H9 (cell line): ENCODE measurements at regions not wholly inside any gene's neighbourhood (a gene's known extent, or its start where the extent isn't known, plus 50 kb on each side); places are given as distances from the start of the nearest gene placed in this dataset.

Experiments
- DNase-seq: peaks from one replicate; pipeline ENCODE4 v3.0.0-alpha.2; 2017
- H2AFZ ChIP-seq: one replicate; pipeline ENCODE4 v1.6.1; 2013; ENCODE audit warnings: mild to moderate bottlenecking, low read length, control low read depth, moderate library complexity
- H2AK5ac ChIP-seq: 2 replicates; pipeline ENCODE4 v1.6.1; 2013; ENCODE audit warnings: low read length, control low read depth, mixed read lengths; ENCODE audit not compliant: insufficient read length
- H2BK120ac ChIP-seq: one replicate; pipeline ENCODE4 v1.6.1; 2013; ENCODE audit warnings: low read depth, mild to moderate bottlenecking, low read length, control low read depth, inconsistent platforms; ENCODE audit not compliant: poor library complexity, severe bottlenecking
- H2BK12ac ChIP-seq: 2 replicates; pipeline ENCODE4 v1.6.1; 2013; ENCODE audit warnings: low read length, control low read depth, mixed read lengths, low read depth; ENCODE audit not compliant: insufficient read length
- H2BK15ac ChIP-seq: 2 replicates; pipeline ENCODE4 v1.6.1; 2013; ENCODE audit warnings: low read depth, low read length, control low read depth
- H2BK20ac ChIP-seq: one replicate; pipeline ENCODE4 v1.6.1; 2013; ENCODE audit warnings: low read depth, mild to moderate bottlenecking, low read length, control low read depth, inconsistent platforms; ENCODE audit not compliant: poor library complexity, severe bottlenecking
- H2BK5ac ChIP-seq: 2 replicates; pipeline ENCODE4 v1.6.1; 2013; ENCODE audit warnings: low read length, control low read depth, mixed read lengths; ENCODE audit not compliant: insufficient read length
- H3K14ac ChIP-seq: 2 replicates; pipeline ENCODE4 v1.6.1; 2013; ENCODE audit warnings: low read length, control low read depth; ENCODE audit not compliant: insufficient read depth
- H3K18ac ChIP-seq: 2 replicates; pipeline ENCODE4 v1.6.1; 2013; ENCODE audit warnings: low read depth, mild to moderate bottlenecking, mixed read lengths, low read length, control low read depth; ENCODE audit not compliant: insufficient read length
- H3K23ac ChIP-seq: 2 replicates; pipeline ENCODE4 v1.6.1; 2013; ENCODE audit warnings: low read length, control low read depth, mixed read lengths, low read depth; ENCODE audit not compliant: insufficient read length
- H3K23me2 ChIP-seq: 2 replicates; pipeline ENCODE4 v1.6.1; 2013; ENCODE audit warnings: low read depth, mild to moderate bottlenecking, mixed read lengths, low read length, control low read depth; ENCODE audit not compliant: insufficient read length, poor library complexity, severe bottlenecking
- H3K27ac ChIP-seq: 2 replicates; pipeline ENCODE4 v1.5.1; 2013; ENCODE audit warnings: low read length, control low read depth, mixed read lengths, low read depth; ENCODE audit not compliant: insufficient read length
- H3K27me3 ChIP-seq: 2 replicates; pipeline ENCODE4 v1.6.1; 2013; ENCODE audit warnings: low read length, control low read depth, inconsistent platforms; ENCODE audit not compliant: insufficient read depth
- H3K4ac ChIP-seq: 2 replicates; pipeline ENCODE4 v1.6.1; 2013; ENCODE audit warnings: low read depth, mild to moderate bottlenecking, control low read depth, inconsistent platforms, low read length, moderate library complexity
- H3K4me1 ChIP-seq: 2 replicates; pipeline ENCODE4 v1.6.1; 2013; ENCODE audit warnings: low read length, control low read depth, inconsistent platforms; ENCODE audit not compliant: insufficient read depth
- H3K4me2 ChIP-seq: 2 replicates; pipeline ENCODE4 v1.6.1; 2013; ENCODE audit warnings: low read length, control low read depth, mixed read lengths; ENCODE audit not compliant: insufficient read length, insufficient read depth
- H3K56ac ChIP-seq: 2 replicates; pipeline ENCODE4 v1.6.1; 2013; ENCODE audit warnings: low read depth, mild to moderate bottlenecking, mixed read lengths, low read length, control low read depth; ENCODE audit not compliant: insufficient read length
- H3K79me1 ChIP-seq: 2 replicates; pipeline ENCODE4 v1.6.1; 2013; ENCODE audit warnings: low read depth, mild to moderate bottlenecking, moderate library complexity, low read length, control low read depth, inconsistent platforms; ENCODE audit not compliant: insufficient read depth, poor library complexity, severe bottlenecking
- H3K79me2 ChIP-seq: 2 replicates; pipeline ENCODE4 v1.6.1; 2013; ENCODE audit warnings: low read length, control low read depth, inconsistent platforms; ENCODE audit not compliant: insufficient read depth
- H3K9ac ChIP-seq: 2 replicates; pipeline ENCODE4 v1.6.1; 2013; ENCODE audit warnings: low read length, control low read depth, mixed read lengths; ENCODE audit not compliant: insufficient read length; ENCODE audit errors: extremely low read depth
- H3K9me3 ChIP-seq: one replicate; pipeline ENCODE4 v1.6.1; 2013; ENCODE audit warnings: low read depth, low read length, inconsistent platforms; ENCODE audit not compliant: control insufficient read depth
- H3T11ph ChIP-seq: one replicate; pipeline ENCODE4 v1.6.1; 2013; ENCODE audit warnings: mild to moderate bottlenecking, low read length, control low read depth, inconsistent platforms
- H4K20me1 ChIP-seq: one replicate; pipeline ENCODE4 v1.6.1; 2013; ENCODE audit not compliant: control insufficient read depth, insufficient read length, insufficient read depth
- H4K5ac ChIP-seq: 2 replicates; pipeline ENCODE4 v1.6.1; 2013; ENCODE audit warnings: low read depth, mild to moderate bottlenecking, mixed read lengths, low read length, control low read depth; ENCODE audit not compliant: insufficient read length
- H4K8ac ChIP-seq: replicated peaks from 2 replicates; pipeline ENCODE4 v1.6.1; 2013; ENCODE audit warnings: low read length, control low read depth, mixed read lengths, low read depth; ENCODE audit not compliant: insufficient read length
- H4K91ac ChIP-seq: 2 replicates; pipeline ENCODE4 v1.6.1; 2013; ENCODE audit warnings: low read depth, mild to moderate bottlenecking, moderate library complexity, mixed read lengths, low read length, control low read depth; ENCODE audit not compliant: insufficient read length
- H3K27ac Mint-ChIP-seq, 3 experiments: 2 replicates in 2 of 3; 3 replicates in 1 of 3; pipeline ENCODE4 v1.8.0; 2020 to 2021; ENCODE audit warnings: mixed read lengths in 3 of 3, mild to moderate bottlenecking in 1 of 3, moderate library complexity in 1 of 3
- H3K27me3 Mint-ChIP-seq: 2 replicates; pipeline ENCODE4 v1.8.0; 2021; ENCODE audit warnings: low read depth, mild to moderate bottlenecking, moderate library complexity, mixed read lengths
- H3K36me3 Mint-ChIP-seq, 3 experiments: 2 replicates in 2 of 3; 3 replicates in 1 of 3; pipeline ENCODE4 v1.8.0; 2020 to 2021; ENCODE audit warnings: low read depth in 3 of 3, mixed read lengths in 3 of 3; ENCODE audit not compliant: insufficient read depth in 1 of 3
- H3K4me1 Mint-ChIP-seq, 2 experiments: 2 replicates each; pipeline ENCODE4 v1.8.0; 2020; ENCODE audit warnings: mixed read lengths in 2 of 2
- H3K4me3 Mint-ChIP-seq, 2 experiments: 2 replicates in 1 of 2; 3 replicates in 1 of 2; pipeline ENCODE4 v1.8.0; 2020 to 2021; ENCODE audit warnings: mild to moderate bottlenecking in 2 of 2, mixed read lengths in 2 of 2, moderate library complexity in 1 of 2
- H3K9me3 Mint-ChIP-seq, 2 experiments: 2 replicates in 1 of 2; 3 replicates in 1 of 2; pipeline ENCODE4 v1.8.0; 2020; ENCODE audit warnings: mild to moderate bottlenecking in 2 of 2, mixed read lengths in 2 of 2, moderate library complexity in 1 of 2
- CTCF ChIP-seq: fragments of 200-600 bp; sonication (generic); conservative IDR thresholded peaks from 3 replicates; pipeline ENCODE4 v1.8.0; 2021; ENCODE audit warnings: antibody characterized with exemption, mild to moderate bottlenecking
- WGBS: extraction: QIAGEN DNeasy Blood & Tissue Kit; methylation state at CpG from one replicate; pipeline ENCODE4 v1.1.7; 2013; ENCODE audit warnings: missing lambda C conversion rate, low lambda C conversion rate, mixed read lengths; ENCODE audit not compliant: insufficient read length; ENCODE audit errors: extremely low coverage; 5-methylcytosine and 5-hydroxymethylcytosine counted together

- H2BK5ac ChIP-seq, result no peak overlapping the region
- H2BK20ac ChIP-seq, result no peak overlapping the region
- no peak overlapping the region for H3T11ph ChIP-seq
- no peak overlapping the region for H3K27ac ChIP-seq
- Mint-ChIP-seq H3K9me3 (peaks cover 0 to 4% of the 10 kb centered on the region in 2 experiments; a peak in 2 of 5 replicates), H3K36me3 (peaks cover 0 to 5% (median 3%) of the 10 kb centered on the region in 3 experiments; a peak in 1 of 7 replicates), H3K4me1 (peaks cover 6 to 13% of the 10 kb centered on the region in 2 experiments; a peak in 3 of 4 replicates), H3K27ac (no peak overlapping the region), H3K27me3 (no peaks in the 10 kb centered on the region; the same call in 1 of the 2 replicates), H3K4me3 (no peak overlapping the region)
- no peak overlapping the region for H2BK15ac ChIP-seq
- no peaks in the 10 kb centered on the region for H3K27me3 ChIP-seq
- no peak overlapping the region for H2BK120ac ChIP-seq
- no CpG with 5 or more reads among the region's 8 CpGs for WGBS
- H4K5ac ChIP-seq, result no peak overlapping the region
- DNase-seq, result no peak
- no peaks in the 10 kb centered on the region for H3K79me1 ChIP-seq
- H2AFZ ChIP-seq, result no peak overlapping the region
- no peak overlapping the region for H2BK12ac ChIP-seq
- H3K79me2 ChIP-seq, result no peaks in the 10 kb centered on the region
- no peaks in the 10 kb centered on the region for H3K23me2 ChIP-seq
- no peak overlapping the region for H4K91ac ChIP-seq
- H2AK5ac ChIP-seq, result no peak overlapping the region
- no peak overlapping the region for H3K23ac ChIP-seq
- H3K14ac ChIP-seq, result no peak overlapping the region
- H3K4ac ChIP-seq, result no peak overlapping the region
- peaks cover 3% of the 10 kb centered on the region; the same call in 1 of the 2 replicates for H3K4me1 ChIP-seq
- no peak overlapping the region for H3K9ac ChIP-seq
- no peak overlapping the region for H3K18ac ChIP-seq
- H4K20me1 ChIP-seq, result no peaks in the 10 kb centered on the region
- no peak overlapping the region for H4K8ac ChIP-seq
- TF ChIP-seq CTCF, result no peak
- H3K4me2 ChIP-seq, result no peak overlapping the region
- no peak overlapping the region for H3K56ac ChIP-seq
- no peaks in the 10 kb centered on the region for H3K9me3 ChIP-seq
These were observed 203.2 kb downstream of the CSNK2A3 start for GRCh38 chr11:11149671-11150459.
